HG03521 (cell line): ENCODE measurements at regions not wholly inside any gene's neighbourhood (a gene's known extent, or its start where the extent isn't known, plus 50 kb on each side); places are given as distances from the start of the nearest gene placed in this dataset.

Source experiments
- ATAC-seq: cut with Tn5 transposase; IDR thresholded peaks from one replicate; pipeline ENCODE4 v1.9.1; 2021; ENCODE audit warnings: mild to moderate bottlenecking, moderate library complexity; ENCODE audit not compliant: unreplicated experiment

GRCh38 chr19:30169196-30169900 is 202.8 kb upstream of the ZNF536 start:
- ATAC-seq: no peak

GRCh38 chr19:30170081-30170480 is 202.1 kb upstream of the ZNF536 start:
- ATAC-seq: no peak

- no peak for ATAC-seq
Measured at GRCh38 chr19:30170495-30171137, 201.6 kb upstream of the ZNF536 start.

- no peak for ATAC-seq
Measured at GRCh38 chr19:30171138-30171635, 201.0 kb upstream of the ZNF536 start.

GRCh38 chr19:30171795-30172612 is 200.2 kb upstream of the ZNF536 start:
- ATAC-seq: no peak

- ATAC-seq: no peak
Measured at GRCh38 chr19:30172613-30173242, 199.5 kb upstream of the ZNF536 start.

- ATAC-seq: no peak
Measured at GRCh38 chr19:30173593-30174356, 198.4 kb upstream of the ZNF536 start.

GRCh38 chr19:30174357-30174645 is 197.9 kb upstream of the ZNF536 start:
- no peak for ATAC-seq

- ATAC-seq: no peak
Measured at GRCh38 chr19:30174791-30175190, 197.4 kb upstream of the ZNF536 start.

GRCh38 chr19:30175987-30176386 is 196.2 kb upstream of the ZNF536 start:
- ATAC-seq: no peak

- no peak for ATAC-seq
Measured at GRCh38 chr19:30178721-30179402, 193.3 kb upstream of the ZNF536 start.

- no peak for ATAC-seq
Measured at GRCh38 chr19:30180691-30181090, 191.5 kb upstream of the ZNF536 start.

GRCh38 chr19:30183807-30184490 is 188.2 kb upstream of the ZNF536 start:
- no peak for ATAC-seq

GRCh38 chr19:30202060-30202600 is 170.1 kb upstream of the ZNF536 start:
- ATAC-seq: no peak

- no peak for ATAC-seq
Measured at GRCh38 chr19:30204721-30205120, 167.5 kb upstream of the ZNF536 start.

- no peak for ATAC-seq
Measured at GRCh38 chr19:30206187-30206586, 166.0 kb upstream of the ZNF536 start.

GRCh38 chr19:30207357-30207756 is 164.8 kb upstream of the ZNF536 start:
- ATAC-seq: no peak

GRCh38 chr19:30208436-30209060 is 163.6 kb upstream of the ZNF536 start:
- no peak for ATAC-seq
